COLO668 (cell line): ENCODE measurements at regions not wholly inside any gene's neighbourhood (a gene's known extent, or its start where the extent isn't known, plus 50 kb on each side); places are given as distances from the start of the nearest gene placed in this dataset.

Experiments
- DNase-seq: peaks from one replicate; lab custom pipeline; 2025; ENCODE audit not compliant: unreplicated experiment; lab: John Stamatoyannopoulos, UW

DNA sequence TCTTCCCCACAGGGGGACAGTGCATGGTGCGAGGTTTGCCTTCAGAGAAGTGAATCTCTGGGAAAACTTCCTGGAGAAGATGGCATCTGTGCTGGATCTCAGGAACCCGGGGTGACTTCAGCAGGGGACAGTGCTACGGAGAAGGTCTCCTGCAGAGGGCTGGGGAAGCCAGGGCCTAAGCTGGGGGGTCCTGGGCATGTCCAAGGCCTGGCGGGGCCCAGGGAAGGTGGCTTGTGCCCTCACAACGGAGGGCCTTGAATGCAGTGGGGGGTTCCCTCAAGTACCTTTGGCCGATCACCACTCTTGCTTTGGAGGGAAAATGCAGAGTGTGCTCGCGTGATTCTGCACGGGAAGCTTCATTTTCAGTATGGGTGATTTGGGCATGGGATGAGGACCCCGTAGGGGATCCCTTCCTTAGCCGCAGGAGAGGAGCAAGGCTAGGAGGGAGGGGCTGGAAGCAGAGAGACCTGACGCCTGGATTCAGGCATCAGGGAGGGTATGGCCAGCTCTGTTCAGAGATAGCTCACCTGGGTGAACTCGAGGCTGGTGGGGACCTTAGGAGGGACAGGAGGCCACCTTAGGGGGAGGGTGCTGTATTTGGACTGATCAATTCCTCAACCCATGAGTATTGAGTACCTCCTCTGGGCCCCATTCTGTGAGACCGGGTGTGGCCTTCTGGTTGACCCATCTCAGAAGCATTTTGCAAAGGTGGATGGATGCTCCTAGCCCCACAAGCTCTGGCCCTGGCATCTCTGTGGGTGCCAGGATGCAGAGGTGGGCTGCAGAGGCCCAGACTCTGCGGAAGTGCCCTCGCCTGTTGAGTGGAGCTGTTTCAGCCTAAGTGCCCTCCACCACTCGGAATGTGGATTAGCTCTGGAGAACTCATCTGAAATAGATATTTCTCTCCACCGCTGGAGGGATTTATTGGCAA lies 529.4 kb downstream of the TBC1D22A start:
- DNase-seq = no peak

DNA sequence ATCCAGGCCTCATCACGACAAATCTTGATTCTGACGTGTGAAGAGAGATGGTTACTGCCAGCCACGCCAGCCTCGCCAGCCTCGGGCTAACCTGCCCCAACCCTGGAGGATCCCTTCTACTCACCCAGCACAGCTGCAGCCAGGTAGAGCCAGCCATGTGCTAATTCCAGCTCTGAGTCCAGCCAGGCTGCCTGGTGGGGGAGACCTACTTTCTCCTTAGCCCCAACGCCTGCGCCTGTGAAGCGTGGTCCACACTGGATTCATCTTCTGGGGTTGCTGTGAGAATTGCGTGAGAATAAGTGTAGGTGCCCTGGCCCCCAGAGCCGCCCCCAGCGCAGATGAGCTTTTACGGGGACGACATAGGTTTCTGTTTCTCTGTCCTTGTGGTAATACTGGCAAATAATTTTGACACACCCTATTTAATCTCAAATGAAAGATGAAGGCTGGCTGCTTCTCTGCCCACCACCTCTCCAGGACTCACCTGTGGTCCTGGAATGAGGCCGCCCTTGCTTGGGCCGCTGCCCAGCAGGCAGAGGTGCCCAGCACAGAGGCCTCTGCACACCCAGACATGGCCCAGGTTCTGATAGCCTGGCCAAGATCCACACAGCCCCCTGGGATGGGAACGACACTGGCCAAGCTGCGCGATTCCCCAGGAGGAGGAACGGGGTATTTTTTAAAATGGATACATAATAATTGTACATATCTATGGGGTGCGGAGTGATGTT lies 528.4 kb downstream of the TBC1D22A start:
- no peak for DNase-seq

DNA sequence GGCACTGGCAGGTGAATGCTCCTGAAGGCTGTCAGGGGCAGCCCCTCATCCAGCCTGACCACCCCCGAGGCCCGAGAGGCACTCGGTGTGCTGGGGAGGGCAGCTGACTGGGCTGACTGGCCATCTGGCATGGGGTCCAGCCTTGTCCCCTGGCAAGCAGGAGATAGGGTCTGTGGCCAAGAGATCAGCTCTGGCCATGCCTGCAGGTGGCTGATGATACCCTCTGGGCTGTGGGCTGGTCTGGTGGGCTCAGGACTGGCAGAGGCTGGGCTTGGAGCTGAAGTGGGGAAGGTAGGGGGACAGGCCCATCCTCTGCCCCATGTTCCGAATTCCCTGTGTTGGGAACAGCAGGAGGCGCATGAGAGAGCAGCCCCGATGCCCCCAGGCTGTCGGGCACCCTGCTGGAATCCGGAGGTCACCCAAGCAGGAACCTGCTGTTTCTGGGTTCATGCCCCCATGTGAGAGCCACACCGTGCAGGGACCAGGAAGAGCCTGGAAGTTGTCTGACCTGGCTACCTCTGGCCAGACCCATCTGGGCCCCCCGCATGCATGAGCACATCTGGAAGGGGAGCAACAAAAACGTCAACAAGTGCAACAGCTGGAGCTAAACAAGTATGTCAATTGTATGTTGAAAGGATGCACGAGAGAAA lies 527.0 kb downstream of the TBC1D22A start:
- DNase-seq = no peak

GRCh38 chr22:47288680-47289079 lies 526.2 kb downstream of the TBC1D22A start:
- DNase-seq = no peak

DNA sequence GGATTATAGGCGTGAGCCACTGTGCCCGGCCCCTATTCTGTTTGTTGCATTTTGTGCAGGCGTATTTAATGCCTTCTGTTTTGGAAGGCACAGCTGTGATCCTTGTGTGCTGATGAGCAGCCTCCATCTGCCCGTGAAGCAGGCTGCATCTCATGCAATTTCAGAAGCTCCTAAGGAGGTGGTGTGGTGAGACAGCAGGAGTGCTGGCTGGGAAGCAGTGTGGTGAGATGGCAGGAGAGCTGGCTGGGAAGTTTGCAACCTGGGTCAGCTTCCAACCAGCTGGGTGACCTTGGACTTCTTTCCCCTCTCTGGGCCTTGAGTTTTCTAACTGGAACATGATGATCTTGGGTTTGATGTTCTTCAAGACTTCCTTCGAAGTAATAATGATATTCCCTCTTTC lies 525.1 kb downstream of the TBC1D22A start:
- DNase-seq = no peak

GRCh38 chr22:47286590-47286989 lies 524.1 kb downstream of the TBC1D22A start:
- DNase-seq = no peak

DNA sequence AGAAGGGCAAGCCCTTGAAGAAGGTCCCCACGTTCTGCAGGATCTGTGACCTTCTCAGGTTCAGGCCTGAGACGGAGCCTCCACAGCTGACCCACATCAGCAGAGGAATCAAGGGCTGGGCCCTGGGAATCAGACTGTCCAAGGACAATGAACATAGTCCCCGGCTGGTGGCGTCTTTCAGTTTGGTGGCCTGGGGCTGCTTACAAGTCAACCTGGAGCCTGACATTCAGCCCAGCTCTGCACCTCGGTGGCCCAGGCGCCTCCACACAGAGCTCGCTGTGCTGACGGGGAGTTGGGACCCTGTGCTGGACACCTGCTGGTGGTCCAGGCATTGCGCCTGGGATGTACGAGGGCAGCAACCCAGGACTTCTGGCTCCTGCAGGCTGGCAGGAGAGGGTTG lies 523.5 kb downstream of the TBC1D22A start:
- no peak for DNase-seq

GRCh38 chr22:47284822-47285221 lies 522.4 kb downstream of the TBC1D22A start:
- DNase-seq = no peak

GRCh38 chr22:47284360-47284759 lies 521.9 kb downstream of the TBC1D22A start:
- no peak for DNase-seq

GRCh38 chr22:47283616-47284270 lies 521.3 kb downstream of the TBC1D22A start:
- DNase-seq = no peak

DNA sequence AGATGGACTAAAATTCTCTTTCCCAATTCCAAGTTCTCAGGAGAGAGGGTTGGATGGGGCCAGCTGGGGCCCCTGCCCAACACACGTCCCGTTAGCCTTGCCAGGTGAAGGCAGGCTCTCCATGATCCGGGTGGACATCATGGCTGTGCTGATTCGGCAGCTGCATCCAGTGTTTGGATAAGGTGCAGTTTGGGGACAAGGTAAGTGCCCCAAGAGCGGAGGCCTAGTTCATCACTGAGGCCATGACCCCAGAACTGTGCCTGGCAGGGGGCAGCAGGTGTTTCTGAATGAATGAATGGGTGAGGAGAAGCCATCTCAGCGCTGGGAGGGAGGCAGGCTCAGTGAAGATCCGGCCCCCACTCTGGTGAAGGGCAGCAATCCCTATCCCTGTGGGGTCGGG lies 520.4 kb downstream of the TBC1D22A start:
- DNase-seq = no peak

- DNase-seq = no peak
These were observed 519.9 kb downstream of the TBC1D22A start for GRCh38 chr22:47282366-47282765.

- no peak for DNase-seq
These were observed 519.0 kb downstream of the TBC1D22A start for GRCh38 chr22:47281126-47282106.

GRCh38 chr22:47280301-47280700 lies 517.9 kb downstream of the TBC1D22A start:
- DNase-seq = peak; percentile 9

GRCh38 chr22:47279746-47280145 lies 517.3 kb downstream of the TBC1D22A start:
- DNase-seq = no peak

DNA sequence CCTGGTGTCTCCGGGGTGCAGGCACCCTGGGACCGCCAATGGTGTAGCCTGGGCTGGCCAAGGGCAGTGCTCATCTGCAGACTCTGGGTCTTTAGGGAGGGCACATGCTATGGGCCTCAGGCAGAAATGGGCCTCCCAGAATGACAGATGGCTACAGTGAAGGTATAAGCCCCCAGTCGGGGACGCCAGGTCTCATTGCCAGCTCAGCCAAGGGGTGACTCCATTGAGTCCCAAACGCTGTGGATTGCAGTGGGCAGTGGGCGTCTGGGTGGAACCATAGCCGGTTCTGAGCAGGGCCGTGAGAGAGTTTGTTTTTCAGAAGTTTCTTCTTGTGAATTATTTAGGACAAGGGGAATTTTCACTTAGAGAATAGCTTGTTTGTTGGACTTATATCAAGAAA lies 516.9 kb downstream of the TBC1D22A start:
- no peak for DNase-seq

DNA sequence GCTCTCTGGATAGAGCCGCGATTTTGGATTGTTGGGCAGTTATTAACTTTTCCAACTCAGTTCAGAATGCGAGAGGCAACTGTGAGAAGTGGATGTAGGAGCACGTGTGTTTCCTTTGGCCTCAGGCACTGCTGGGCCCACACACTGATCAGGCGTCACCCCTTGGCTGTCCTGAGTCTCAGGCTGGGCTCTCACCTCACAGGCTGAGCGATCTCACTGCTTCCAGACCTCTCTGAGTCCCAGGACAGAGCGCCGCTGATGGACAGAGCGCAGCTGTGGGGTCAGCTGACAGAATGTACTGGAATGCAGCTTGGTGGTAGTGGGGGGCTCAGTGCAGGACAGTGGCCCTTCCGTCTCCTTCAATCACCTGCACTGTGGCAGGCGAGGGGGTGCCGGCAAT lies 516.2 kb downstream of the TBC1D22A start:
- DNase-seq = no peak

DNA sequence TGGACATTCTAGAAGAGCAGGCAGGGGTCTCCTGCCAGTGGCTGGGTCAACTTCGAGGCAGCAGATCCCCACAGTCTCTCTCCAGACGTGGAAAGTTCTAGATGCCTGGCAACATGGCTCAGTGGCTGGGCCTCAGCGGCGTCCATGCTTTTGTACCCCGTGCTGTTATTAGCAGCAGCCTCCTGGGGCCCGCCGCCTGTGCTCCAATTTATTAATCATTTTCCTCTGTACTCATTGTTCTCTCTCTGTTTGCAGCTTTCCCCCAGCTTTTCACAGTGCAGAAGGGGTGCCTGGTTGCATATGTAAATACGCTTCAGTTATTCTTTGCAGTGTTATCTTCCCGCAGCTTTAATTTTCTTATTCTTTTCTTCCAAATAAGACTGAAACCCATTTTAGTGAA lies 515.1 kb downstream of the TBC1D22A start:
- DNase-seq = no peak

DNA sequence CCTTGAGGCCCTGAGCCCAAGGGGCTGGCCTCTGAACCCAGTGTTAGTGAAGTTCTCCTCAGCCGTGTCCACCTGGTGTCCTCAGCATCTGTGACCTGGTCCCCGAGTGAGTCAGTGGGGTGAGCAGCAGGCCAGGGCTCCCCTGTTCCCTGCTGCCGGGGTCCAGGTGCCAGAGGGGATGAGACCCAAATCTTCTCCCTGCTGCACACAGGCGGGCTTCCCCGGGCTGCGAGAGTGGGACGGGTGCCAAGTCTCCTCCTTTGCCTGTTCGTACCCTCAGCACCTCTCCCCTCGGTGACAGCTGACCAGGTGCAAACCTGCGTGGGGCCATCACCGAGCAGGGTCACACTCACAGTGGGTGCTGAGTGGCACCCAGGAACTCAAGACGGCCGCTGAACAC lies 514.5 kb downstream of the TBC1D22A start:
- DNase-seq = no peak

- DNase-seq = no peak
These were observed 514.0 kb downstream of the TBC1D22A start for GRCh38 chr22:47276450-47276820.
